ENCODE measurements at regions not wholly inside any gene's neighbourhood (a gene's known extent, or its start where the extent isn't known, plus 50 kb on each side); places are given as distances from the start of the nearest gene placed in this dataset.
"Not testable (repeated sequence)": the region's sequence is repeated elsewhere in the genome, so short reads cannot be mapped to it uniquely, and the experiment has no call there.

GRCh38 chr9:124125651-124125977 is 114.0 kb downstream of the LHX2 start:
- no peak for DNase-seq (ENCODE audit: low read depth)

- peak; percentile 32 for DNase-seq (ENCODE audit: low read depth)
These were observed 115.4 kb downstream of the LHX2 start for GRCh38 chr9:124126648-124127646.

- no peak for DNase-seq (ENCODE audit: low read depth)
These were observed 117.1 kb downstream of the LHX2 start for GRCh38 chr9:124128568-124129166.

- DNase-seq (ENCODE audit: low read depth): no peak
These were observed 118.9 kb downstream of the LHX2 start for GRCh38 chr9:124130277-124131075.

- not testable (repeated sequence) for DNase-seq (ENCODE audit: low read depth)
These were observed 120.0 kb downstream of the LHX2 start for GRCh38 chr9:124131518-124131917.

- no peak for DNase-seq (ENCODE audit: low read depth)
These were observed 121.1 kb downstream of the LHX2 start for GRCh38 chr9:124132671-124133147.

- no peak for DNase-seq (ENCODE audit: low read depth)
These were observed 122.2 kb downstream of the LHX2 start for GRCh38 chr9:124133727-124134126.

- no peak for DNase-seq (ENCODE audit: low read depth)
These were observed 123.0 kb downstream of the LHX2 start for GRCh38 chr9:124134526-124134925.

- DNase-seq (ENCODE audit: low read depth): no peak
These were observed 121.9 kb upstream of the NEK6 start for GRCh38 chr9:124135813-124136365.

- no peak for DNase-seq (ENCODE audit: low read depth)
These were observed 120.5 kb upstream of the NEK6 start for GRCh38 chr9:124137009-124137943.

GRCh38 chr9:124137944-124138335 is 119.8 kb upstream of the NEK6 start:
- no peak for DNase-seq (ENCODE audit: low read depth)

- no peak for DNase-seq (ENCODE audit: low read depth)
These were observed 118.7 kb upstream of the NEK6 start for GRCh38 chr9:124139001-124139400.

GRCh38 chr9:124140941-124141568 is 116.7 kb upstream of the NEK6 start:
- no peak for DNase-seq (ENCODE audit: low read depth)

- not testable (repeated sequence) for DNase-seq (ENCODE audit: low read depth)
These were observed 113.1 kb upstream of the NEK6 start for GRCh38 chr9:124144561-124145123.

- DNase-seq (ENCODE audit: low read depth): no peak
These were observed 111.7 kb upstream of the NEK6 start for GRCh38 chr9:124146031-124146561.

- no peak for DNase-seq (ENCODE audit: low read depth)
These were observed 107.8 kb upstream of the NEK6 start for GRCh38 chr9:124149992-124150391.

GRCh38 chr9:124163760-124164255 is 93.9 kb upstream of the NEK6 start:
- DNase-seq (ENCODE audit: low read depth): no peak

GRCh38 chr9:124164811-124165210 is 92.9 kb upstream of the NEK6 start:
- no peak for DNase-seq (ENCODE audit: low read depth)

GRCh38 chr9:124174433-124174832 is 83.3 kb upstream of the NEK6 start:
- no peak for DNase-seq (ENCODE audit: low read depth)

- DNase-seq (ENCODE audit: low read depth): not testable (repeated sequence)
These were observed 80.2 kb upstream of the NEK6 start for GRCh38 chr9:124177522-124177921.
